Ascending aorta (tissue), 2 donors: ENCODE measurements at regions not wholly inside any gene's neighbourhood (a gene's known extent, or its start where the extent isn't known, plus 50 kb on each side); places are given as distances from the start of the nearest gene placed in this dataset.

Source experiments
- DNase-seq, 2 donors: peaks; one replicate each; pipeline ENCODE4 v3.0.0-alpha.2; 2019; ENCODE audit warnings: low spot score in 2 of 2
- H3K27ac ChIP-seq, 2 donors: fragments of 200-600 bp; sonication (generic); one replicate each; pipeline ENCODE4 v1.5.1; 2016 to 2017; ENCODE audit warnings: mild to moderate bottlenecking in 1 of 2
- H3K27me3 ChIP-seq: fragments of 200-600 bp; sonication (generic); one replicate; pipeline ENCODE4 v1.5.1; 2017
- H3K36me3 ChIP-seq, 2 donors: fragments of 200-600 bp; sonication (generic); one replicate each; pipeline ENCODE4 v1.5.1; 2016
- H3K4me1 ChIP-seq, 2 donors: fragments of 200-600 bp; sonication (generic); one replicate each; pipeline ENCODE4 v1.5.1; 2016 to 2017; ENCODE audit warnings: mild to moderate bottlenecking in 1 of 2
- H3K4me3 ChIP-seq, 2 donors: fragments of 200-600 bp; sonication (generic); one replicate each; pipeline ENCODE4 v1.5.1; 2016 to 2017; ENCODE audit warnings: mild to moderate bottlenecking in 1 of 2
- H3K9me3 ChIP-seq, 2 donors: fragments of 200-600 bp; sonication (generic); one replicate each; pipeline ENCODE4 v1.5.1; 2016
- CTCF ChIP-seq, 3 experiments: fragments of 200-600 bp in 2 of 3; fragments of 450-650 bp in 1 of 3; sonication (generic) in 2 of 3; IDR thresholded peaks; one replicate each; pipeline ENCODE4 v1.5.1; 2016 to 2019; ENCODE audit warnings: antibody characterized with exemption in 3 of 3, mild to moderate bottlenecking in 1 of 3, moderate library complexity in 1 of 3
- intact Hi-C: fragments of 100-400 bp; cut with DNase I; formaldehyde crosslinking; loops from one replicate; pipeline ENCODE4 v1.15.1; 2023

- TF ChIP-seq CTCF (IDR thresholded peaks at IDR 0.05) = no peak
- DNase-seq = no peak
- Histone ChIP-seq H3K9me3 (no peaks in the 10 kb centered on the region), H3K36me3 (no peaks in the 10 kb centered on the region), H3K4me3 (no peak overlapping the region), H3K4me1 (no peaks in the 10 kb centered on the region), H3K27me3 (no peaks in the 10 kb centered on the region), H3K27ac (no peak overlapping the region)
- intact Hi-C loops = no loop called here
These were observed 62.8 kb downstream of the MYCN start for GRCh38 chr2:16003152-16003551.

GRCh38 chr2:16002575-16002974, 62.2 kb downstream of the MYCN start:
- DNase-seq = no peak
- no peaks in the 10 kb centered on the region for H3K27me3 ChIP-seq
- no peak for TF ChIP-seq CTCF (IDR thresholded peaks at IDR 0.05)
- no peaks in the 10 kb centered on the region for H3K36me3 ChIP-seq
- H3K9me3 ChIP-seq = no peaks in the 10 kb centered on the region
- H3K4me3 ChIP-seq = no peak overlapping the region
- H3K4me1 ChIP-seq = no peaks in the 10 kb centered on the region
- intact Hi-C loops = no loop called here
- H3K27ac ChIP-seq = no peak overlapping the region

- Histone ChIP-seq H3K27ac (no peak overlapping the region), H3K4me3 (no peak overlapping the region), H3K9me3 (no peaks in the 10 kb centered on the region), H3K4me1 (no peaks in the 10 kb centered on the region), H3K27me3 (no peaks in the 10 kb centered on the region), H3K36me3 (no peaks in the 10 kb centered on the region)
- DNase-seq = no peak
- TF ChIP-seq CTCF (IDR thresholded peaks at IDR 0.05) = no peak
- intact Hi-C loops = no loop called here
These were observed 61.8 kb downstream of the MYCN start for GRCh38 chr2:16002144-16002543.

GRCh38 chr2:16000642-16001041, 60.3 kb downstream of the MYCN start:
- no peak overlapping the region for H3K4me3 ChIP-seq
- no peaks in the 10 kb centered on the region for H3K27me3 ChIP-seq
- no peak overlapping the region for H3K27ac ChIP-seq
- intact Hi-C loops = no loop called here
- H3K4me1 ChIP-seq = no peaks in the 10 kb centered on the region
- no peak for DNase-seq
- TF ChIP-seq CTCF (IDR thresholded peaks at IDR 0.05) = no peak
- H3K9me3 ChIP-seq = no peaks in the 10 kb centered on the region
- no peaks in the 10 kb centered on the region for H3K36me3 ChIP-seq

GRCh38 chr2:15999596-16000469, 59.5 kb downstream of the MYCN start:
- H3K4me3 ChIP-seq = no peak overlapping the region
- H3K27me3 ChIP-seq = no peaks in the 10 kb centered on the region
- no peaks in the 10 kb centered on the region for H3K36me3 ChIP-seq
- H3K27ac ChIP-seq = no peak overlapping the region
- no peak for DNase-seq
- H3K9me3 ChIP-seq = no peaks in the 10 kb centered on the region
- TF ChIP-seq CTCF (IDR thresholded peaks at IDR 0.05) = no peak
- intact Hi-C loops = no loop called here
- no peaks in the 10 kb centered on the region for H3K4me1 ChIP-seq
